HG03097 (cell line): ENCODE measurements at regions not wholly inside any gene's neighbourhood (a gene's known extent, or its start where the extent isn't known, plus 50 kb on each side); places are given as distances from the start of the nearest gene placed in this dataset.
"Not testable (repeated sequence)": the region's sequence is repeated elsewhere in the genome, so short reads cannot be mapped to it uniquely, and the experiment has no call there.

Experiments used
- ATAC-seq: cut with Tn5 transposase; IDR thresholded peaks from one replicate; pipeline ENCODE4 v1.9.1; 2021; ENCODE audit not compliant: unreplicated experiment, low FRiP score

GRCh38 chrX:122596998-122597397 is 587.1 kb upstream of the GRIA3 start:
- no peak for ATAC-seq

GRCh38 chrX:122622795-122623194 is 561.3 kb upstream of the GRIA3 start:
- ATAC-seq: no peak

- no peak for ATAC-seq
Measured at GRCh38 chrX:122625239-122625638, 558.8 kb upstream of the GRIA3 start.

- no peak for ATAC-seq
Measured at GRCh38 chrX:122625821-122626220, 558.3 kb upstream of the GRIA3 start.

GRCh38 chrX:122626871-122627270 is 557.2 kb upstream of the GRIA3 start:
- no peak for ATAC-seq

- ATAC-seq: no peak
Measured at GRCh38 chrX:122641136-122641535, 542.9 kb upstream of the GRIA3 start.

- ATAC-seq: no peak
Measured at GRCh38 chrX:122641826-122642225, 542.3 kb upstream of the GRIA3 start.

GRCh38 chrX:122655256-122655655 is 528.8 kb upstream of the GRIA3 start:
- ATAC-seq: not testable (repeated sequence)

- ATAC-seq: no peak
Measured at GRCh38 chrX:122666601-122667000, 517.5 kb upstream of the GRIA3 start.

- no peak for ATAC-seq
Measured at GRCh38 chrX:122667667-122668066, 516.4 kb upstream of the GRIA3 start.

GRCh38 chrX:122703762-122704161 is 480.3 kb upstream of the GRIA3 start:
- no peak for ATAC-seq

- no peak for ATAC-seq
Measured at GRCh38 chrX:122739770-122740169, 444.3 kb upstream of the GRIA3 start.

GRCh38 chrX:122770581-122770980 is 413.5 kb upstream of the GRIA3 start:
- no peak for ATAC-seq

GRCh38 chrX:122771933-122772332 is 412.1 kb upstream of the GRIA3 start:
- ATAC-seq: no peak

GRCh38 chrX:122777766-122778165 is 406.3 kb upstream of the GRIA3 start:
- ATAC-seq: no peak

GRCh38 chrX:122783918-122784317 is 400.2 kb upstream of the GRIA3 start:
- ATAC-seq: no peak

GRCh38 chrX:122787231-122787630 is 396.8 kb upstream of the GRIA3 start:
- ATAC-seq: no peak

GRCh38 chrX:122788216-122788615 is 395.9 kb upstream of the GRIA3 start:
- ATAC-seq: no peak

GRCh38 chrX:122790376-122791095 is 393.5 kb upstream of the GRIA3 start:
- ATAC-seq: no peak

GRCh38 chrX:122813876-122814275 is 370.2 kb upstream of the GRIA3 start:
- ATAC-seq: no peak

- no peak for ATAC-seq
Measured at GRCh38 chrX:122816288-122816687, 367.8 kb upstream of the GRIA3 start.

GRCh38 chrX:122817321-122817955 is 366.6 kb upstream of the GRIA3 start:
- no peak for ATAC-seq
